RCC 7860 (cell line): ENCODE measurements at regions not wholly inside any gene's neighbourhood (a gene's known extent, or its start where the extent isn't known, plus 50 kb on each side); places are given as distances from the start of the nearest gene placed in this dataset.

Experiments used
- DNase-seq: peaks from one replicate; pipeline ENCODE4 v3.0.0-alpha.2; 2015; ENCODE audit warnings: low spot score
- FAIRE-seq: peaks from 2 replicates; lab custom pipeline; 2012; peaks lifted over from hg19 to GRCh38; lab: Jason Lieb, UNC

DNA sequence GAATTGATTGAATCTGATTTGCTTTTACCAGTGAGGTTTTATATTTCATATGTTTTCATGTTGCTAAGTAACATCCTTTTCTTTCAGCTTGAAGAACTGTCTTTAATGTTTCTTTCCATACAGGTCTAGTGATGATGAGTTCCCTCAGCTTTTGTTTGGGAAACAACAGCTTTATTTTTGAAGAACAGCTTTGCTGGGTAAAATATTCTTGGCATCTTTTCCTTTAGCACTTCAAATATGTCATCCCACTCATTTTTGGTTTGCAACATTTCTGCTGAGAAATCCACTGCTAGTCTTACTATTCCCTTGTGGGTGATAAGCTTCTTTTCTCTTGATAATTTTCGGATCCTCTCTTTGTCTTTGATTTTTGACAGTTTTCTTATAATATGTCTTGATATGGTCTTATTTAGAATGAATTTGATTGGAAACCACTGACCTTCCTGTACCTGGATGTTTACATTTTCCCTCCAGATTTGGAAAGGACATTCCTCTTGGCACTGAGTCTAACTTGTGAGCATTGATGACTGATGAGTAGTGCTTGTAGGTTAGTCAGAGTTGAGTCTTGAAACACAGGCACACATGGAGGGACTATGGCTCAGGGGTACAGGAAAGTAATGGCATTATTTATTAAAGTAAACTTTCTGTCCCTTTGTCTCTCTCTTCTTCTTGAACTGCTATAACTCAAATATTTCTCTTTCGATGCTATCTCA is 220.3 kb downstream of the SPATA31D1 start:
- FAIRE-seq (no peak), DNase-seq (no peak)

DNA sequence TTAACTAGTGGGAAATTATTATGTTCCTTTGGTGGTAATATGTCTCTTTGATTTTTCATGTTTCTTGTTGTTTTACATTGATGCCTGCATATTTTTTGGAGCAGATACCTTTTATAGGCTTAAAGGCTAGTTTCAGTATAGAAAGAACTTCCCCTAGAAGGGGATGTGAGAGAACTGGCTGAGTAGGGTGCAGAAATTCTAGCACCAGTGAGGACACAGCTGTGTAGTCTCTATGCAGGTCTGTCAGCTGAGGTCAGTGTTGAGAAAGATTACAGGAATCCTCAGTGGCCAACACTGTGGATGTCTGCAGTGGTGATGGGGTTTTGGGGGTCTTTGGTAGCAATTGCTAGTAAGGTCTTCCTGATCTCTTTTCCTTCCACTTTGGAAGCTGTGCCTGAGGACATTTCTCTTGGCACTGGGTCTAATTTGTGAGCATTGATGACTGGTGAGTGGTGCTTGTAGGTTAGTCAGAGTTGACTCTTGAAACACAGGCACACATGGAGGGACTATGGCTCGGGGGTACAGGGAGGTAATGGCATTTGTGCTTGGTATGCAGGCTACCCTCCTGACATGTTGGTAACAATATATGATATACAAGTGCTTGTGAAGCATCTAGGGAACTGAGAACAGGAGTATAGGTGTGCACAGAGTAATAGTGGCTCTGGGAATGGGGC is 221.4 kb downstream of the SPATA31D1 start:
- DNase-seq (no peak), FAIRE-seq (no peak)

DNA sequence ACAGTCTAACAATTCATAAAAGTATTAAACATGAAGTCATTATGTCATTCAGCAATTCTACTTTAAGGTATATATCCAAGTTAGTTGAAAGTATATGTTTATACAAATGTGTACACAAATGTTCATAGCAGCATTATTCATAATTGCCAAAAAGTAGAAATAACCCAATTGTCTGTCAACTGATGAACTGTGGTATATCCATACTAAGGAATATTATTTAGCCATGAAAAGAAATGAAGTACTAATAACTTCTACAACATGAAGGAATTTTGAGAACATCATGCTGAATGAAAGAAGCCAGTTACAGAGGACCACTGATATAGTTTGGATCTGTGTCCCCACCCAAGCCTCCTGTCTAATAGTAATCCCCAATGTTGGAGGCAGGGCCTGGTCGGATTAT is 224.3 kb downstream of the SPATA31D1 start:
- DNase-seq (no peak), FAIRE-seq (no peak)

DNA sequence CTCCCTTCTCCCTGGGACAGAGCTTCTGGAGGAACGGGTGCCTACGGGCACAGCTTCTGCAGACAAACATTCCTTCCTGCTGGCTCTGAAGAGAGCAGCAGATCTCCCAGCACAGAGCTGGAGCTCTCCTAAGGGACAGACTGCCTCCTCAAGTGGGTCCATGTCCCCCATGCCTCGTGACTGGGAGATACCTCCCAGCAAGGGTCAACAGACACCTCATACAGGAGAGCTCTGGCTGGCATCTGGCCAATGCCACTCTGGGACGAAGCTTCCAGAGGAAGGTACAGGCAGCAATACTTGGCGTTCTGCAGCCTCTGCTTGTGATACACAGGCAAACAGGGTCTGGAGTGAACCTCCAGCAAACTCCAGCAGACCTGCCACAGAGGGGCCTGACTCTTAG is 227.9 kb downstream of the SPATA31D1 start:
- FAIRE-seq (no peak), DNase-seq (no peak)

DNA sequence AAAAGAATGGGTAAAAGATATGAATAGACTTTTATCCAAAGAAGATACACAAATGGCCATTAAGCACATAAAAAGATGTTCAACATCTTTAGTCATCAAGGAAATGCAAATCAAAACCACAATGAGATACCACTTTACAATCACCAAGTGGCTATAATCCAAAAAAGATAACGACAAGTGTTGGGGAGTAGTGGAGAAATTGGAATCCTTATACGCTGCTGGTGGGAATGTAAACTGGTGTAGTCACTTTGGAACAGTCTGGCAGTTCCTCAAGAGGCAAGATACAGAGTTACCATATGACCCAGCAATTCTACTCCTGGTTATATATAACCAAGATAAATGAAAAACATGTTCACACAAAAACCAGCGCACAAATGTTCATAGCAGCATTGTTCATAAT is 234.9 kb downstream of the SPATA31D1 start:
- FAIRE-seq (no peak), DNase-seq (no peak)

DNA sequence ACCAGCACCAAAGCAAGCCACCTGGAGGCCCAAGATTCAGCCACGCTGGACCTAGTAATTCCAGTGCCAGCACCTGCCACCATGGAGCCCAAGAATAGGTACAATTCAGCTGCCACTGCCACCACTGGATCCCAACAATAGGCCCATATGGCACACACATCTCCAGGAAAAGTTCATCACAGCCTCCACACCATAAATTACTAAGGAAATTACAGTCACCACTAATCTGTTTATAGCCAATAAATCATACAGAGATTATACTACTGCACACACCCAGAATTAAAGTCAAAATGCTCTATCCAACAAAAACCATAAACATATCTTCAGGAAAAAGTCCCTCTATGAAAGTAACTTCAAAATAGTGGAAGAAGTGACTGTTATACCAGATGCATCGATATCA is 242.8 kb downstream of the SPATA31D1 start:
- no peak for FAIRE-seq
- no peak for DNase-seq

DNA sequence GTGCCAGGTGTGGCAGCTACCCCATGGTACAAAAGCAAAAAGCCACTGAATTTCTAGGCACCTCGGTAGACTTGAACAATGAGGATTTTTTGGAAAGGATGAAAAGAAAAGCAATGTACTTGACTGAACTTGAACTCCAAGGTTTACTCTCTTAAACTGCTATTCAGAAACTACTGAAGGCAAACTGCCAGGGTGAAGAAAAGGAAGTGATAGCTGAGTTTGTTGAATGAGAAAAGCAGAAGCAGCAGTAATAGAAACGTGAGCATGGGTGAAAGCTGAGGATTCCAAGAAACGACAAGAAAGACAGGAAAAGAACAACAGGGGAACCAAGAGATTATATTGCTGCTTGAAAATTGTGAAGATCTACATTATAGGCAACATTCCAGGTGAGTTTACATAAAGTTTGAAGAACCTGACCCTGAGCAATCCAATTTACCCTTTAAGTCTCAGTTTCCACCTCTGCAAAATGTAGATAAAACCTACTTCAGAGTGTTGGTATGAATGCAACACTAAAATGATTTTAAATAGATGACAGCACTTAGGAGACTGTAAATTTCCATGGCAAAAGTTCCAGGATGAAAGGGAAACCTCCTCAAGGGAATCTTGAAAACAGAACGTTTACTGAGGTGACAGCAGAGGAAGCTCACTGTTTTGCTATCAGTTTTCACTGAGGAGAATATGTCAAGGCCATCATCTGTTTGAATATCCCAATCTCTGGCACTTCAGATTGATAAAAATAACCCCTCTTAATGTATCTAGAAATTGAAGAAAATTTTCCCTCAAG is 245.8 kb downstream of the SPATA31D1 start:
- DNase-seq = no peak

DNA sequence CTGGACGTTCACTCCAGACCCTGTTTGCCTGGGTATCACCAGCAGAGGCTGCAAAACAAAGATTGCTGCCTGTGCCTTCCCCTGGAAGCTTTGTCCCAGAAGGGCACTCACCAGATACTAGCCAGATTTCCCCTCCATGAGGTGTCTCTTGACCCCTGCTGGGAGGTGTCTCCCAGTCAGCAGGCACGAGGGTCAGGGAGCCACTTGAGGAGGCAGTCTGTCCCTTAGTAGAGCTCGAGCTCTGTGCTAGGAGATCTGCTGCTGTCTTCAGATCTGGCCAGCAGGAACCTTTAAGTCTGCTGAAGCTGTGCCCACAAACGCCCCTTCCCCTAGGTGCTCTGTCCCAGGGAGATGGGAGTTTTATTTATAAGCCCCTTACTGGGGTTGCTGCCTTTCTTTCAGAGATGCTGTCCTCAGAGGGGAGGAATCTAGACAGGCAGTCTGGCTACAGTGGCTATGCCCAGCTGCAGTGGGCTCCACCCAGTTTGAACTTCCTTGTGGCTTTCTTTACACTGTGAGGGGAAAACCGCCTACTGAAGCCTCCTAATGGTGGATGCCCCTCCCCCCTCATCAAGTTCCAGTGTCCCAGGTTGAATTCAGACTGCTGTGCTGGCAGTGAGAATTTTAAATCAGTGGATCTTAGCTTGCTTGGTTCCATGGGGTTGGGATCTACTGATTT is 253.9 kb downstream of the SPATA31D1 start:
- FAIRE-seq (no peak), DNase-seq (no peak)

More for the DNA sequence above, 245.8 kb downstream of the SPATA31D1 start:
- no peak for FAIRE-seq

DNA sequence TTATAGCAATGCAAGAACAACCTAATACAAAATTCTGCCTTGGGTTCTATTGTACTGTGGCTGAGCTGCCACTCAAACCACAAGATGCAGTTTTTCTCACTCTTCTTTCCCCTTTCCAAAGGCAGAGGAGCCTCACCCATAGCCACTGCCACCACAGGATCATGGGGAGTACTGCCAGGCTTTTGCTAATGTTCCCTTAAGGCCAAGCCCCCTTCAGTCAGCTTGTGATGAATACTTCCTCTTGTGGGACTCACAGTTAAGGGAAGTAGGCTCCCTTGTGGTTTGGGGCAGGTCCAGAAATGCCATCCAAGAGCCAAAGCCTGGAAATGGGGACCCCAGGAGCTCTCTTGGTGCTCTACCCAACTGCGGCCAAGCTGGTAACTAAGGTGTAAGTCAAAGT is 258.7 kb downstream of the SPATA31D1 start:
- FAIRE-seq (no peak), DNase-seq (no peak)

DNA sequence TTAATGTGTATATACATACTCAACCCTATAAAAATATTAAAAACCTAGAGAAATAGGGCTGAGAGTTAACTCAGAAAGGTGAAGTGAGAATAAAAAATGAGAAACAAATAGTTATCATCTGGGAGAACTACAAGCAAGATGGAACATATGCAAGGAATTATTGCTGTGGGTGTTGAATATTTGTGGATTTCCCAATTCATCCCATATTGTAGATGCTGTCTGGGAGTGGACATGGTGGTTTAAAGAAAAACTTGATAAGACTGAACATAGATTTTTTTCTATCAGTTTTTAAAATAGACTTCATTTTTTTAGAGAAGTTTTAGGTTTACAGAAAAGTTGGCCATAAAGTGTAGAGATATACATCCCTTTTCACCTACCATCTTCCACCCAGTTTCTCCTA is 263.5 kb downstream of the SPATA31D1 start:
- DNase-seq = no peak
- no peak for FAIRE-seq

DNA sequence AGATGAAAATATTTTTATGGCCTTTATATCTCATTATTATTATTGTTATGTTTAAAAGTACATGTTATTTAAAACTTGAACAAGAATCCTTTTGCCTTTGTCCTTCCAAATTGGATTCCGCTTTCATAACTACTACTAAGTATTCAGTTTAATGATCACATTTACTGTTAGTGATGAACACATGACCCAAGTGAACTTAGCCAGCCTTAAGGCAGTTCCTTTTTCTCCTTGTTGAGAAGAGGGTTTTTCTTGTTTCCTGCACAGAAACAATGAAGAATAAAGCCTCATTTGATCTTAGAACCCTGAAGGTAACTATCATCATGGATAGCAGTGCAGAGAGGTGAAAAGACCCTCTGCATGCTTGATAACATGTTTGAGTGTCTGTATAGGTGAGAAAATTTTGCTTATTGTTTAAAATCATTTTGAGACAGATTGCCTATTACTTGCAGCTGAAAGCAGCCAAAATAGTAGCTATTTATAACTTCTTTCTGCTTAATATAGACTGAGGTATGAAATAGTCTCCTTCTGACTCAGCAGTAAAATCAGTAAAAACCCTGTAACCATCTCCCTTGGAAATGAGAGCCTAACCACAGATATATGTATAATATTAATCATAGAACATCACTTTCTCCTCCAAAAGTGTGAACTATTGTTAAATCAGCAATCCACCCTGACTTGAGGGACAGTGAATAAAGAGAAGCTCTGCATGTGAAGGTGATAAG is 266.2 kb downstream of the SPATA31D1 start:
- FAIRE-seq (no peak), DNase-seq (no peak)

DNA sequence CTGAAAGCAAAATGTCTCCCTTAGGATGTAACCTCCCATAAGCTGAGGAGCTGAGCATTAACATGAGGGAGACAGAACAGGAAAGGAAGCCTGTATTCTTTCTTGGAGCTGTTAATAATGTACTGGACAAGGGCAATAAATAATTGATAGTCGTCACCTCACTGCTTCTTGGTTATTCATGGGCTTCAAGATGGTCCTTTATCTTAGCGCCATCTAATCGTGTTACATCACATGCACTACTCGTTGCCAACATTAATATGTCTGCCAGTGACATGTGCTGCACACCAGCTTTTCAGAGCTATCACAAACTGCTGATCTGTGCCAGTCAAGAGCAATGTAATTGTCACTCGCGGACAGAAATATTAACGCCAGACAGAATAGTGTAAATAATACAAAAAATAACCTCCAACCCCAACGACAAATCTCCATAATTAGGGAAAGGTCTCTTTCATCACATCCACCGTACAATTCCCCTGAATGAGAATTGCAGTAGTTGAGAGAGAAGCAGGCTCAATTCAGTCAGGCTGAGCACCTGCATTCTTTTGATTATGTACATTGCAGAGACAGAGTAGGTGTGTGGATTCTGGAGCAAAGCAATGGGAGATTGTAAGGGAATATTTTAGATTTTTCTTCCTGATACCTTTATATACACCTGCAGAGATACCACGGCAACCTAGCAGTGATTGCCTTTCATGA is 267.1 kb downstream of the SPATA31D1 start:
- no peak for FAIRE-seq
- DNase-seq = no peak

DNA sequence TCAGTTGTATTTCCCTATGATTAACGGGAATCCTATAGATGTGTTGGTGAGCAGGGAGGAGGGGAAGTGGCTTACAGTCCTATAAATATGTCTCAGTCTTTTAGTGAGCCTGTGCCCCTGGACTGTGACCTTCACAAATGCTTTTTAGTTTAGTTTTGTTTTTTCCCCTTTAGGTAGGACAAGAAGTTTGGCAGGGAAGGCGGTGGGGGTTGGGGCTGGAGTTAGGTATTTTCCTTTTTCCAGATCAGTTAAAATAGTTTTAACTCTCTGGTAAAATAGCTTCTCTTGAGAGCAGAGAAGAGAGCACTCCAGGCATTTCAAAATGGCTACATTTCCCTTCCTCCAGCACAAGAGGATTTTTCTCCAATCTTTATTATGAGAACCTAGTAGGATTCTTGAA is 272.1 kb downstream of the SPATA31D1 start:
- DNase-seq = no peak
- FAIRE-seq = no peak

DNA sequence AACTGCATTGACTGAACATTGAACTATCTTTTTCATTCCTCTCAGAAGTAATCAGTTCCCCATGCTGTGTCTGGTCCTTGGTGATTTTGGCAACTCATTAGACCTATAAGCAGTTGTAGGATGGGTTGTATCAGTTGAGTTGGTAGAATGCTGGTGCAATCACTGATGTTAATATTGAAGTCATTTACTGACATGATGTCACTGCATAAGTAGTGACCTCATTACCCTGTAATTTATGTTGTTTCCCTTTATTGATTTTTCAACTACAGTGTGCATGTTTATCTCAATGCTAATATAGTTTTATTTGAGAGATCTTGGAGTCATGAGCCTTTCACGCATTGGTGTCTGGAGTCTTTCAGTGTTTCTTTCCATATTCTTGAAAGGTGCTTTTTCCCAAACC is 275.0 kb downstream of the SPATA31D1 start:
- DNase-seq = no peak
- FAIRE-seq = no peak

DNA sequence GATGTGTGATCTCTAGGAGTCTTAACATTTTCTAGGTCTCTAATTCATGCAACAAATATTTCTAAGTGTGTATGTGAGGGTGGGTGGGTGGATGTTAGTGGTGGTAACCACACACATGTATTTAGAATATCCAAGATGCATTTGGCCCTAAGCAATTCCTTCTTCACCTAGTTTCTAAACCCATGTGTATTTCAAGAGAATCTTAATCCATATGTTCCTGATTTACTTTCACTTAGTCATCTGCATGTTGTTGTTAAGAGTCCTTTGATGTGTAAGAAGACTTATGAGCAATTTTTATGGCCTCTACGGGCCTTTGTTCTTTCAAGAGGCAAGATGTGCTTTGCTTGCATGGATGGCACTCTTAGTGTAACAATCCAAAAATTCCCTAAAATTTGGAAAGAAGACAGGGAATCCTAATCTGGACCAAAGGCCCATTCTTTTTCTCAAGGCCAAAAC is 282.6 kb downstream of the SPATA31D1 start:
- DNase-seq = no peak
- FAIRE-seq = no peak

DNA sequence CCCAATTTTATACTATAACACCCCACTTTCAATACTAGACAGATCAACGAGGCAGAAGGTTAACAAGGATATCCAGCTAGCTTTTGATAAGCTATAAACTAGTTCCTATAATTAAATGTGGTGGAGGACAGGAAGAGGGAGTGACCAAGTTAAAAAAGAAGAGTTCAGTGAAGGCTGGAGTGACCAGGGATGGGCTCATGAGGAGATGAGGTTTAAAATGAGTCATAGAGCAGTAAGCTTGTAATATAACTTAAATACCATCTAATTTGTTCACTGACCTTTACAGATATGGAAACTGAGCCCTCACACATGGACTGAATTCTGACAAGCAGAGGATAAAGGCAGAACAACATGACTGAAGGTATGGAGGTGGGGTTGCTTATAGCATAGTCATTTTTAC is 284.5 kb downstream of the SPATA31D1 start:
- DNase-seq = peak; percentile 35
- FAIRE-seq = peak; percentile 48

DNA sequence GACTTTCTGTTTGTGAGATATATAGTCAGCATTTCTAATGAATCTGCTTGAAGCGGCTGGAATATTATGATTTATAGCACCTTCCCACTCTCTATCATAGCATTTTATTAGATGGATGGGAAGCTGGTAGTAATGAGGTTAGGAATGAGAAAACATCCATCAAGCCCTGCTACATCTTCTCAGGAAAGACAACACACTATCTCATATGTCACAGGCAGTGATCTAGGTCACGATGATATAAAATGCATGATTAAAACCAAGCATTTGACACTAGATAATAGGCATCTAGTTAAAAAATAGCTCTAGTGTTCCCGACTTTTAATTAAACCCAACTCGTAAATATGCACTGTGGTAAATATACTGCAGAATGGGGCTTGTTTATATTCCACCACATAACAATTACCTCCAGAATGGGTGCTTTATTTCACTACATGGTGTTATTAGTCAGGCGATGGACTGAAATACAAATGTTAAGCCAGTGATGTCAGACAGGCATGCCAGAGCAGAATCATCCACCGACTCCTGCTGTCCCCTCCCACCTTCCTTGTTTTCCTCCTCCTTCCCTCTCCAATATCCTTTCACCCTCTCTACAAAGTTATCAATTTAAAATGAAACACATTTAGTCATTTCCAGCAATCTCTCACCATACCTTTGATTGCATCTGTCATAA is 286.8 kb downstream of the SPATA31D1 start:
- FAIRE-seq = no peak

DNA sequence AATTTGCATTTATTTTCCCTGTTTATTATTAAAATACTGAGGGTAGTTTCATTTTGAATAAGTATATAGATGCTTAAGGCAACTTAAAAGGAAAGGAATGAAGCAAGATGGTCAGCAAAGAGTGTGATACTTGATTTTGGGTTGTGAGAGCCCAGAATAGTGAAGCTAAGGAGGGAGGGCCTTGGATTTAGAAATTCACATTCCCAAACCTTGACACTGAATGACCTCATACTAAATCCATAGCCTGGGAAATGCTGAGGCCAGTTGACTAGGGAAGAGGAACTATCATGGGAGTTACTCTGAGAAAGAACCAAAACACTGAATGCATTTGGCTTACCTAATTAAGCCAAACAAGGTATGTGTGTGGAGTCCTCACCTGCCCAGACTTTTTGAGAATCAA is 292.5 kb downstream of the SPATA31D1 start:
- FAIRE-seq (no peak), DNase-seq (no peak)

More for the DNA sequence above, 286.8 kb downstream of the SPATA31D1 start:
- no peak for DNase-seq

DNA sequence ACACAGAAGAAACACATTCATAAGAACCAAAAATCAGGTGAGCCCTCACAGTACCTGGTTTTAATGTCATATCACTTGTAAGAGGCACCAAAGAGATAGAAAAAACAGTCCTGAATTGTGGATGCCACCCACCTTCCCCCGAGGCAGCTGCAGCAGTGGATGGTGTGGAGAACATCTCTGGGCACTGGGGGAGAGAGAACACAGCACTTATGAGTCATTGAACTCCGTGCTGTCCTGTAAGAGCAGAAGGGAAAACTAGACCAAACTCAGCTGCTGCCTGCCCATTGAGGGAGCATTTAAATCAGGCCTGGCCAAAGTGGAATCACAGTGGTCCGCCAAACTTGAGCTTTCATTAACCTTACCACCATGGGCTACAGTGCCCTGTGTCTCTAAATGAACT is 296.2 kb downstream of the SPATA31D1 start:
- DNase-seq = no peak
- no peak for FAIRE-seq
